Nucleus accumbens (tissue), 56 donors: ENCODE measurements at regions not wholly inside any gene's neighbourhood (a gene's known extent, or its start where the extent isn't known, plus 50 kb on each side); places are given as distances from the start of the nearest gene placed in this dataset.

Experiments
- DNase-seq, 56 donors: peaks; one replicate each; lab custom pipeline; 2025; lab: John Stamatoyannopoulos, UW

- no peak for DNase-seq
Observed at GRCh38 chr14:51307551-51307950, 67.5 kb downstream of the TMX1 start.

DNA sequence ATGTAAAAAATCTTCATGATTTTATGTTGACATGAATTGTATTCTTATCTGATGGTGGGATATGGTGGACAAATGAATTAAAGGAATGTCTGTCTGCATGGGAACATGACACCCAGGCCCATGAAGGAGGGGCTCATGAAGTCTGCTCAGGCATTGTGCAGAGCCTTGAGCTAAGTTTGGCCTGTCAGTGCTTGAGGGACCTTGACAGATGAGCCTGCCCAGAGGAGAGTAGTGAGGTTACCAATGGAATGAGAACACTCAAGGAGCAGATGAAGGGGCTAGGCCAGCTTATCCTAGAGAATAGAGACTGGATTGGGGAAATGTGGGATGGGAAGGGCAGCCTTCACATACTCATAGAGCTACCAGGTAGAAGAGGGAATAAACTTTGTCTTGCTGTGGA lies 68.8 kb downstream of the TMX1 start:
- no peak for DNase-seq

DNA sequence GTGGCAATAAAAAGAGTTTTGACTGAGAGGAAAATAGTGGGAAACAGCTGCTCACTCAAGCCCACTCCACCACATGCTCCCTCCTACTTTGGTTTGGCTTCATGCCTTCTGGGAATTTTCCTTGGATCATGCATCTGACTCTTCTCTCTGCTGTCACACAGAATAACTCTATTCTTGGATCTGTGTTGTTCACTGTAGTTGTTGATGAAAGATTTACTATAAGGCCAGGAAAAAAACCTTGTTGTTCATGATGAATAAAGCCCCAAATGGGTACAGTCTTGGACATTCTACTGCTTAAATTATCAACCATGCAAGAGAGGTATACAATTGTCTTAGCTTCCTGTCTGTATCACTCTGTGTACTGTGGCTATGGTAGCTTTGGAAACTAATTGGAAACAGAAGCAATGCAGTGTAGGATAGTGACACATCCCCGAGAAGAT lies 70.5 kb downstream of the TMX1 start:
- no peak for DNase-seq

- DNase-seq: no peak
Observed at GRCh38 chr14:51314321-51315015, 74.4 kb downstream of the TMX1 start.

GRCh38 chr14:51317373-51317772 lies 77.3 kb downstream of the TMX1 start:
- DNase-seq: no peak

- DNase-seq: no peak
Observed at GRCh38 chr14:51318813-51319597, 79.0 kb downstream of the TMX1 start.

- no peak for DNase-seq
Observed at GRCh38 chr14:51321036-51321435, 81.0 kb downstream of the TMX1 start.

- no peak for DNase-seq
Observed at GRCh38 chr14:51323492-51323891, 83.4 kb downstream of the TMX1 start.

DNA sequence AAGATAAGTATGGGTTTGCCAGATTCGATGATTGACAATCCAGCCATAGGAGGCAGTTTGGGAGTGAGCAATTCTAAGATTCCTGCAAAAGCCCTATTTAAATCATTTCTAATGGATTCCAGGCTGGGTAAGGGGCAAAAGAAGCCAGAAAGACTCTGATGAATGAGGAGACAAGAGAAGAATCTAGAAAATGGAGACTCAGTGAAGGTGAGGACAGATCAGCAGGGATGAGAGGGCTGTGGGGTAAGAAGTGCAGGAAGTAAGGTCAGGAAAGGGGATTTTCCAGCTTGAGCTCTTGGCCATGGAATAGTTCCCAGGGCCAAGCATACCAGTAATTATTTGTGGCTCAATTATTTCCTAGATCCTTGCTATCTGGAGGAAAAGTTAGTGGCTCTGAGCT lies 87.3 kb downstream of the TMX1 start:
- no peak for DNase-seq

DNA sequence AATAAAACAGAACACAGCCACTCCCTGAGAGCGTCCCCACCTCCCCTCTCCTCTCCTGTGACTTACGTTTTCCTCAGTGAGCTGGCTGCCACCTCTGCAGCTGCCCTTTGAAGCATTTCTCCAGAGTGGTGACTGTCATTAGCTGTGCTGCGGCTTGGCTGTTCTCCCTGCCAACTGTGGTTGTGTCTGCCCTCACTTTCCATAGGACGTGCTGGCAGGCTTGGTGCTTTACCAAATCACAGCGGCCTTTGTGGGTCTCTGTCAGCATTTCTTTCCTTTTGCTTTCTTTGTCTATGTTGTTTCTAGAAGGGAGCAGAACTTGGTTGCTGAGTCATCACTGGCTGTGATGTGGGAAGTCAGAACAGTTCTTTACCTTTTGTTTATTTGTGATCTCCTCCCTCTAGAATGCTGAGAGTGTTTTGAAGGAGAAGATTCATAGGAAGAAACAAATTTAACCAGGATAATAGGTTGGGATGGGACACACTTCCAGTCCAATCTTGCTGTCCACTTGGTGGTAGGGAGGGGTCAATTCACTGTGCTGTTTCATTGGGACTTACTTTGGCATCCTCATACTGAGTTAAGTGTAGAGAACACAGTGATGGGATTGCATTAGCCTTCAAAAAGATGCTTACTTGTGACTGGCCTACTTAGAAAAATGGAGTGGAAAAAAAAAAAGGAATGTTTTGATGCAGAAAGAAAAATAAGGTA lies 88.2 kb downstream of the TMX1 start:
- peak in 6 of 56 donors; percentile 1 to 40 (median 4) for DNase-seq

- DNase-seq: no peak
Observed at GRCh38 chr14:51328772-51329353, 88.8 kb downstream of the TMX1 start.

GRCh38 chr14:51331486-51332367 lies 91.7 kb downstream of the TMX1 start:
- no peak for DNase-seq

- DNase-seq: no peak
Observed at GRCh38 chr14:51333299-51333698, 93.3 kb downstream of the TMX1 start.

GRCh38 chr14:51333901-51334521 lies 94.0 kb downstream of the TMX1 start:
- DNase-seq: no peak

DNA sequence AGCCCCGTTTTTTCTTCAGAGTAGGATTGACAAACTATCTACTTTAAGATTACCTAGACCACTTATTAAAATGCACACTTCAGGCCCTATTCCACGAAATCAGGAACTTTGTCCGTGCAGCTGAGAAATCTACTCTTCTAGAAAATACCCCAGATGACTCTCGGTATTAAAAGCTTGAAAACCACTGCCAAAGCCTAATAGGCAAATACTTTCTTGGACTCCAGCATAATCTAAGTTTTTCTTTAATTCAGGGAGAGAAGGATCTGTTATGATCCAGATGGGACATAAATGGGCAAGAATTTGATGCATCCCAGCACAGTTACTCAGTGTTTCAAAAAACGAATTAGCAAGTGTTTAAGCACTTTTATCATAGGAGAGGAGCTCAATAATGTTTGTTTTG lies 94.5 kb downstream of the TMX1 start:
- no peak for DNase-seq

- DNase-seq: no peak
Observed at GRCh38 chr14:51335531-51335930, 95.5 kb downstream of the TMX1 start.

GRCh38 chr14:51335961-51336723 lies 96.1 kb downstream of the TMX1 start:
- DNase-seq: no peak

DNA sequence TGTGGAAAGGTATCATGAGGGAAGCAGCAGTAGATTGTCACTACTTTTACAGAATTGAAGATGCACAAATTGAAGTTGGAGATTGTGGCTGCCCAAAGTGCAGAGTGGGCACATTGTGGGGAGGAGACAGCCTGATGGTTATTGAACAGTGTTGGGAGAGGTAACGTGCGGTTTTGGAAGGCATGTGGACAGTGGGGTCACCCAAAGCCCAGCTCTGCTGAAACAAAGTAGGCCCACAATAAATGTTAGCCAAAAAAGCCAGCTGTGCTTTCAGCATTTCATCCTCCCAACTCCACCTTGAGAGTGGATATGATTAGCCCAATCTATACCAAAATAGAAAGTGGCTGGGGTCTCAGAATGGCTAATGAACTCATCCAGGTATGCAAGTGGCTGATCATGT lies 96.7 kb downstream of the TMX1 start:
- DNase-seq: no peak

DNA sequence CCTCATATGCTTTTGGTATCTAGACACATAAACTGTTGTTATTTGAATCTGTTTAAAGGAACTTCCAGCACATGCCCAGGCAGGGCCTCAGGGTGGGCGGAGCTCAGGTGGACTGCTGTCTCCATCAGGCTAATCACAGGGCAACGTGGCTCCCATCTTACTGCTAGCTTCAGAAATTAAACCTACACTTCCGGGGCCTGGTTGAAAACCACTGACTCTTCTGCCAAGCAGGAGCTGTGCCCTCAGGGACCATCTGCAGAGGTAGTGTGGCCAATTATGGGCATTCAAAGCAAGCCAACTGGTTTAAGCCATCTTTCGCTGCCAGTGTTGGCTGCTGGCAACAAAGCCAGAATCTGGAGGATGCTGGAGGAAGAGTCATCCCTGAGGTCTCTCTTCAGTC lies 97.5 kb downstream of the TMX1 start:
- no peak for DNase-seq
